ENCODE measurements at regions not wholly inside any gene's neighbourhood (a gene's known extent, or its start where the extent isn't known, plus 50 kb on each side); places are given as distances from the start of the nearest gene placed in this dataset.
"Not testable (repeated sequence)": the region's sequence is repeated elsewhere in the genome, so short reads cannot be mapped to it uniquely, and the experiment has no call there.

DNA sequence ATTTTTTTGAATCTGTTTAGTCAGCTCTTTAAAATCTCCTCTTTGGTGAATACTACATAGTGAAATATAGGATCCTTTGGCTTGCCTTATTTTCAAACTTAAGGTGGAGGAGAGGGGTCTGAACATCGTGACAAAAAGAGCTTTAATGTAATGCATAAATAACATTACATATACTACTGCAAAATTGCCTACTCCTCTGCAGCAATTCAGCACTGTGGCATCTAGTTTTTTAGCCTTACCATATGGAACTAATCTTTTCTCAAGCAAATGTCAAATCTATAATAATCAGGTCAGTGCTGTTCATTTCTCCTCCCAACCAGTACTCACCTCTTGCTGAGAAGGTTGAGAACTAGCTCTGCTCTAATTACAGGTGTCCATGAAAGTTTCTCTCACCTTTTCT is 394.0 kb upstream of the CDIN1 start:
- no peak overlapping the region for H3K4me3 Mint-ChIP-seq
- intact Hi-C loops (cut with micrococcal nuclease) = no loop called here
- ChIA-PET CTCF (interaction anchor here (0.8 kb wide), 1 partner anchor 250 kb away, joined by 3 read pairs; no protein-coding TSS in a partner anchor), POLR2A (no interaction called here)
- TF ChIP-seq, protein P1, sequence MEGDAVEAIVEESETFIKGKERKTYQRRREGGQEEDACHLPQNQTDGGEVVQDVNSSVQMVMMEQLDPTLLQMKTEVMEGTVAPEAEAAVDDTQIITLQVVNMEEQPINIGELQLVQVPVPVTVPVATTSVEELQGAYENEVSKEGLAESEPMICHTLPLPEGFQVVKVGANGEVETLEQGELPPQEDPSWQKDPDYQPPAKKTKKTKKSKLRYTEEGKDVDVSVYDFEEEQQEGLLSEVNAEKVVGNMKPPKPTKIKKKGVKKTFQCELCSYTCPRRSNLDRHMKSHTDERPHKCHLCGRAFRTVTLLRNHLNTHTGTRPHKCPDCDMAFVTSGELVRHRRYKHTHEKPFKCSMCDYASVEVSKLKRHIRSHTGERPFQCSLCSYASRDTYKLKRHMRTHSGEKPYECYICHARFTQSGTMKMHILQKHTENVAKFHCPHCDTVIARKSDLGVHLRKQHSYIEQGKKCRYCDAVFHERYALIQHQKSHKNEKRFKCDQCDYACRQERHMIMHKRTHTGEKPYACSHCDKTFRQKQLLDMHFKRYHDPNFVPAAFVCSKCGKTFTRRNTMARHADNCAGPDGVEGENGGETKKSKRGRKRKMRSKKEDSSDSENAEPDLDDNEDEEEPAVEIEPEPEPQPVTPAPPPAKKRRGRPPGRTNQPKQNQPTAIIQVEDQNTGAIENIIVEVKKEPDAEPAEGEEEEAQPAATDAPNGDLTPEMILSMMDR (IDR thresholded peaks at IDR 0.05) = no peak
- no peaks in the 10 kb centered on the region for H3K4me1 Mint-ChIP-seq (ENCODE audit: low read depth)
- no peak overlapping the region for H3K27ac Mint-ChIP-seq
- no peak for ATAC-seq
- no peak for DNase-seq
- no peaks in the 10 kb centered on the region for H3K36me3 Mint-ChIP-seq (ENCODE audit: low read depth)
- H3K27me3 Mint-ChIP-seq = no peaks in the 10 kb centered on the region
- peaks cover 1% of the 10 kb centered on the region for H3K9me3 Mint-ChIP-seq

GRCh38 chr15:36185845-36186244 is 393.6 kb upstream of the CDIN1 start:
- Mint-ChIP-seq H3K27me3 (no peaks in the 10 kb centered on the region), H3K36me3 (ENCODE audit: low read depth) (no peaks in the 10 kb centered on the region), H3K4me3 (no peak overlapping the region), H3K4me1 (ENCODE audit: low read depth) (no peaks in the 10 kb centered on the region), H3K9me3 (peaks cover 1% of the 10 kb centered on the region), H3K27ac (no peak overlapping the region)
- intact Hi-C loops (cut with micrococcal nuclease) = no loop called here
- POLR2A ChIA-PET = no interaction called here
- CTCF ChIA-PET = interaction anchor here (0.8 kb wide), 1 partner anchor 251 kb away, joined by 3 read pairs; no protein-coding TSS in a partner anchor
- DNase-seq = no peak
- ATAC-seq = no peak
- TF ChIP-seq, protein P1 (IDR thresholded peaks at IDR 0.05) = no peak

DNA sequence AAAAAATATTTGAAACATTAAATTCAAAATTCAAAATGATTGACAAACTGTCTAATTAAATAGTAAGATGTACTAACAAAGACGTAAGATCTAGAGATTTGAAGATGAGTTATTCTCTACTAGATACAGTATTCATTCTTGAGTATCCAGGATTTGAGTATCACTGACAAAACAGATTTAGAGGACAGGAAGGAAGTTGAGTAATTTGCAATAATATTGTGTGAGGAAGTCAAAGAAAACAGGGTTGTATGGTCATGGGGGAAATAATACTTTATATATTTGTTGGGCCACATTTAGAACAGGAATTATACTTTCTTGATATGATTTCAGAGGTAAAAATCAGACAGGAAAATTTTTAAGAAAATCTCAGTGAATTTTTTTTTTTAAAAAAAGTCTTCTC is 393.1 kb upstream of the CDIN1 start:
- Mint-ChIP-seq H3K27me3 (no peaks in the 10 kb centered on the region), H3K9me3 (peaks cover 1% of the 10 kb centered on the region), H3K4me3 (no peak overlapping the region), H3K27ac (no peak overlapping the region), H3K4me1 (ENCODE audit: low read depth) (no peaks in the 10 kb centered on the region), H3K36me3 (ENCODE audit: low read depth) (no peaks in the 10 kb centered on the region)
- no peak for ATAC-seq
- POLR2A ChIA-PET = no interaction called here
- DNase-seq = no peak
- CTCF ChIA-PET = interaction anchor here (0.8 kb wide), 1 partner anchor 251 kb away, joined by 3 read pairs; no protein-coding TSS in a partner anchor
- TF ChIP-seq, protein P1 (IDR thresholded peaks at IDR 0.05) = no peak
- intact Hi-C loops (cut with micrococcal nuclease) = no loop called here

DNA sequence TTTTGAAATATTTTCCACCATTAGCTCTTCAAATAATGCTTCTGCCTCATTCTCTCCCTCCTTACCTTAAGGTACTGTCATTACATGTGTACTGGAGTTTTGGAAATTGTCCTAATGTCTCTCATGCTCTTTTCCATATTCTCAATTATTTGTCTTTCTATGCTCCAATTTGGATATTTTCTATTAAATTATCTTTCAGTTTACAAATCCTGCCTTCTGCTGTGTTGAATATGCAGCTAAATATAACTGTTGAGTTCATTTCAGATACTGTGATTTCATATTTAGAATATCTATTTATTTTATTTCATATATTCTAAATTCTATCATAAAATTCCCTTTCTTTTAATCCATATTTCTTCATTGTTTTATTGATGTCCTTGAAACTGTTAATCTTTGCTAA is 388.0 kb upstream of the CDIN1 start:
- no peak for DNase-seq
- H3K4me3 Mint-ChIP-seq = no peak overlapping the region
- CTCF ChIA-PET = no interaction called here
- no peak overlapping the region for H3K27ac Mint-ChIP-seq
- TF ChIP-seq, protein P1 (IDR thresholded peaks at IDR 0.05) = no peak
- H3K27me3 Mint-ChIP-seq = no peaks in the 10 kb centered on the region
- POLR2A ChIA-PET = no interaction called here
- no peaks in the 10 kb centered on the region for H3K36me3 Mint-ChIP-seq (ENCODE audit: low read depth)
- peaks cover 4% of the 10 kb centered on the region for H3K9me3 Mint-ChIP-seq
- ATAC-seq = no peak
- H3K4me1 Mint-ChIP-seq (ENCODE audit: low read depth) = no peaks in the 10 kb centered on the region
- intact Hi-C loops (cut with micrococcal nuclease) = no loop called here

GRCh38 chr15:36195361-36196007 is 383.9 kb upstream of the CDIN1 start:
- H3K4me3 Mint-ChIP-seq; H3K4me1 Mint-ChIP-seq (ENCODE audit: low read depth); H3K27me3 Mint-ChIP-seq; POLR2A ChIA-PET; H3K36me3 Mint-ChIP-seq (ENCODE audit: low read depth); intact Hi-C loops (cut with micrococcal nuclease); H3K9me3 Mint-ChIP-seq; ATAC-seq; CTCF ChIA-PET; H3K27ac Mint-ChIP-seq; DNase-seq: not testable (repeated sequence)
